Adrenal gland (tissue), 5 donors: ENCODE measurements at regions not wholly inside any gene's neighbourhood (a gene's known extent, or its start where the extent isn't known, plus 50 kb on each side); places are given as distances from the start of the nearest gene placed in this dataset.

Experiments
- POLR2A ChIP-seq, 2 donors: fragments of 450-650 bp; IDR thresholded peaks; one replicate each; pipeline ENCODE4 v1.6.1; 2017; ENCODE audit warnings: antibody characterized with exemption in 2 of 2, mild to moderate bottlenecking in 2 of 2, moderate library complexity in 1 of 2
- TF ChIP-seq, protein P1 (sequence below), 6 experiments: fragments of 450-650 bp in 4 of 6; fragments of 200-600 bp in 2 of 6; sonication (generic) in 1 of 6; IDR thresholded peaks; 1 replicate in 5 of 6; 2 replicates in 1 of 6; pipeline versions ENCODE4 v1.5.1 to v1.8.0; 2016 to 2021; ENCODE audit warnings: antibody characterized with exemption in 6 of 6, mild to moderate bottlenecking in 2 of 6, moderate library complexity in 1 of 6
- donor health status: DM: no; HTN: no; CAD: no.

GRCh38 chr6:105677671-105678475, 275.0 kb upstream of the PREP start:
- TF ChIP-seq, protein P1, sequence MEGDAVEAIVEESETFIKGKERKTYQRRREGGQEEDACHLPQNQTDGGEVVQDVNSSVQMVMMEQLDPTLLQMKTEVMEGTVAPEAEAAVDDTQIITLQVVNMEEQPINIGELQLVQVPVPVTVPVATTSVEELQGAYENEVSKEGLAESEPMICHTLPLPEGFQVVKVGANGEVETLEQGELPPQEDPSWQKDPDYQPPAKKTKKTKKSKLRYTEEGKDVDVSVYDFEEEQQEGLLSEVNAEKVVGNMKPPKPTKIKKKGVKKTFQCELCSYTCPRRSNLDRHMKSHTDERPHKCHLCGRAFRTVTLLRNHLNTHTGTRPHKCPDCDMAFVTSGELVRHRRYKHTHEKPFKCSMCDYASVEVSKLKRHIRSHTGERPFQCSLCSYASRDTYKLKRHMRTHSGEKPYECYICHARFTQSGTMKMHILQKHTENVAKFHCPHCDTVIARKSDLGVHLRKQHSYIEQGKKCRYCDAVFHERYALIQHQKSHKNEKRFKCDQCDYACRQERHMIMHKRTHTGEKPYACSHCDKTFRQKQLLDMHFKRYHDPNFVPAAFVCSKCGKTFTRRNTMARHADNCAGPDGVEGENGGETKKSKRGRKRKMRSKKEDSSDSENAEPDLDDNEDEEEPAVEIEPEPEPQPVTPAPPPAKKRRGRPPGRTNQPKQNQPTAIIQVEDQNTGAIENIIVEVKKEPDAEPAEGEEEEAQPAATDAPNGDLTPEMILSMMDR (IDR thresholded peaks at IDR 0.05): no peak
- no peak for TF ChIP-seq POLR2A (IDR thresholded peaks at IDR 0.05)
